PC-3 (cell line): ENCODE measurements at regions not wholly inside any gene's neighbourhood (a gene's known extent, or its start where the extent isn't known, plus 50 kb on each side); places are given as distances from the start of the nearest gene placed in this dataset.

Source experiments
- CTCF ChIP-seq: fragments of 300-600 bp; sonication (generic); conservative IDR thresholded peaks from 2 replicates; pipeline ENCODE4 v1.5.1; 2017; ENCODE audit warnings: antibody characterized with exemption, low read depth, mild to moderate bottlenecking, low read length
- EZH2 ChIP-seq: fragments of 300-600 bp; sonication (generic); IDR thresholded peaks from one replicate; pipeline ENCODE4 v1.6.1; 2017; ENCODE audit warnings: antibody characterized with exemption, mild to moderate bottlenecking, low read length; ENCODE audit not compliant: unreplicated experiment
- EZH2phosphoT487 ChIP-seq: fragments of 300-600 bp; sonication (generic); IDR thresholded peaks from 2 replicates; pipeline ENCODE4 v1.6.1; 2018; ENCODE audit warnings: mild to moderate bottlenecking, antibody characterized with exemption, low read length, borderline replicate concordance

- no peak for TF ChIP-seq EZH2
- TF ChIP-seq CTCF, result no peak
- no peak for TF ChIP-seq EZH2phosphoT487
Measured at GRCh38 chr3:99322551-99322950, 315.8 kb upstream of the COL8A1 start.
